CD4-positive, alpha-beta T cell (primary cell): ENCODE measurements at regions not wholly inside any gene's neighbourhood (a gene's known extent, or its start where the extent isn't known, plus 50 kb on each side); places are given as distances from the start of the nearest gene placed in this dataset.

Source experiments
- ATAC-seq: fragments of 200-7000 bp; cut with Tn5 transposase; one replicate; pipeline ENCODE4 v1.10.0; 2022; ENCODE audit warnings: mild to moderate bottlenecking; ENCODE audit not compliant: poor library complexity
- CTCF ChIA-PET: fragments of 350-600 bp; sonication (Branson Sonifier 250); formaldehyde crosslinking; loops from one replicate; lab custom pipeline; 2021; ENCODE audit warnings: antibody characterized with exemption, inconsistent platforms; lab: Charles Lee
- POLR2A ChIA-PET: fragments of 350-600 bp; sonication (Branson Sonifier 250); formaldehyde crosslinking; loops from one replicate; lab custom pipeline; 2021; ENCODE audit warnings: antibody characterized with exemption, inconsistent platforms; lab: Charles Lee
- DNase-seq, 14 experiments: peaks; one replicate each; pipeline ENCODE4 v3.0.0-alpha.2; 2013 to 2020; ENCODE audit warnings: mixed read lengths in 2 of 14
- H3K27ac ChIP-seq, 2 donors: one replicate each; pipeline versions ENCODE4 v1.5.1 to v1.7.0; 2013; ENCODE audit warnings: low read length in 2 of 2, low read depth in 1 of 2, mild to moderate bottlenecking in 1 of 2
- H3K27me3 ChIP-seq, 2 experiments: 1 replicate in 1 of 2; 2 replicates in 1 of 2; pipeline versions ENCODE4 v1.6.1 to v1.7.0; 2013; ENCODE audit warnings: low read length in 2 of 2, control low read depth in 1 of 2, mild to moderate bottlenecking in 1 of 2, moderate library complexity in 1 of 2; ENCODE audit not compliant: insufficient read depth in 2 of 2, control insufficient read depth in 1 of 2
- H3K36me3 ChIP-seq: one replicate; pipeline ENCODE4 v1.6.1; 2013; ENCODE audit warnings: low read length, control low read depth; ENCODE audit not compliant: insufficient read depth
- H3K4me1 ChIP-seq: one replicate; pipeline ENCODE4 v1.6.1; 2013; ENCODE audit warnings: low read length, control low read depth; ENCODE audit not compliant: insufficient read depth
- H3K4me3 ChIP-seq: one replicate; pipeline ENCODE4 v1.5.1; 2013; ENCODE audit warnings: mild to moderate bottlenecking, low read length, moderate library complexity
- H3K9me3 ChIP-seq, 2 experiments: 1 replicate in 1 of 2; 2 replicates in 1 of 2; pipeline versions ENCODE4 v1.6.1 to v1.7.0; 2013; ENCODE audit warnings: low read length in 2 of 2, mild to moderate bottlenecking in 2 of 2, control low read depth in 1 of 2, moderate library complexity in 1 of 2; ENCODE audit not compliant: control insufficient read depth in 1 of 2, insufficient read depth in 1 of 2
- H3K27ac Mint-ChIP-seq: one replicate; pipeline ENCODE4 v1.8.0; 2020; ENCODE audit warnings: mixed read lengths
- H3K27me3 Mint-ChIP-seq: one replicate; pipeline ENCODE4 v1.8.0; 2021; ENCODE audit warnings: mixed read lengths
- H3K36me3 Mint-ChIP-seq: one replicate; pipeline ENCODE4 v1.8.0; 2021; ENCODE audit warnings: low read depth, mixed read lengths
- H3K4me1 Mint-ChIP-seq: one replicate; pipeline ENCODE4 v1.8.0; 2021; ENCODE audit warnings: low read depth, mixed read lengths
- H3K4me3 Mint-ChIP-seq: one replicate; pipeline ENCODE4 v1.8.0; 2020; ENCODE audit warnings: mild to moderate bottlenecking, mixed read lengths
- H3K9me3 Mint-ChIP-seq: one replicate; pipeline ENCODE4 v1.8.0; 2020; ENCODE audit warnings: mixed read lengths
- CTCF ChIP-seq: fragments of 200-600 bp; IDR thresholded peaks from one replicate; pipeline ENCODE4 v1.8.0; 2022; ENCODE audit warnings: antibody characterized with exemption, mild to moderate bottlenecking
- intact Hi-C, 2 experiments: fragments of 100-400 bp; cut with DNase I in 1 of 2; cut with micrococcal nuclease in 1 of 2; formaldehyde crosslinking; loops; one replicate each; pipeline versions ENCODE4 v1.15.1 to v1.9.0; 2023 to 2025; cut with DNase I, micrococcal nuclease

DNA sequence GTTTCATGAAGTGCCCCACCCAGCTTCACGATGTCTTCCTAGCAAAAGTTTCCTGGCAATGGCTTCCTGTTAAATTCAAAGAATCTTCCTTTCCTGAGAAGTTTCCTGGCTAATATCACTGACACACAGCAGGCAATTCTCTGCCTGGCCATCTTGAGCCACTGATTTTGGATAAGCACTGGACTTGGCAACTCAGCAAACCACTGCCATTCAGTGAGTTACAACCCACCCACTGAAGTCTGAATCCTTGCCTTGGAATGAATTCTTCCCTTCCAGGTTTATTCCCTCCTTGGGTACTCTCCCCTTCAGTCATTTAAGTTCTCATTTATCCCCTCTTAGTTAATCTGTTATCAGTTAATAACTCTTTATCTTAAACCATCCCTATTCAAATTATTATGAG lies 426.0 kb downstream of the MBD2 start:
- ChIA-PET POLR2A (no interaction called here), CTCF (no interaction called here)
- DNase-seq (no peak), ATAC-seq (no peak)
- intact Hi-C loops, result no loop called here
- H3K36me3 Mint-ChIP-seq, result no peaks in the 10 kb centered on the region
- Histone ChIP-seq H3K27ac (no peak overlapping the region), H3K4me3 (no peak overlapping the region), H3K36me3 (no peaks in the 10 kb centered on the region), H3K9me3 (no peaks in the 10 kb centered on the region), H3K27me3 (no peaks in the 10 kb centered on the region), H3K4me1 (no peaks in the 10 kb centered on the region)
- H3K27ac Mint-ChIP-seq, result no peak overlapping the region
- H3K9me3 Mint-ChIP-seq, result no peaks in the 10 kb centered on the region
- no peaks in the 10 kb centered on the region for H3K4me1 Mint-ChIP-seq
- no peaks in the 10 kb centered on the region for H3K27me3 Mint-ChIP-seq
- TF ChIP-seq CTCF, result no peak
- H3K4me3 Mint-ChIP-seq, result no peak overlapping the region

DNA sequence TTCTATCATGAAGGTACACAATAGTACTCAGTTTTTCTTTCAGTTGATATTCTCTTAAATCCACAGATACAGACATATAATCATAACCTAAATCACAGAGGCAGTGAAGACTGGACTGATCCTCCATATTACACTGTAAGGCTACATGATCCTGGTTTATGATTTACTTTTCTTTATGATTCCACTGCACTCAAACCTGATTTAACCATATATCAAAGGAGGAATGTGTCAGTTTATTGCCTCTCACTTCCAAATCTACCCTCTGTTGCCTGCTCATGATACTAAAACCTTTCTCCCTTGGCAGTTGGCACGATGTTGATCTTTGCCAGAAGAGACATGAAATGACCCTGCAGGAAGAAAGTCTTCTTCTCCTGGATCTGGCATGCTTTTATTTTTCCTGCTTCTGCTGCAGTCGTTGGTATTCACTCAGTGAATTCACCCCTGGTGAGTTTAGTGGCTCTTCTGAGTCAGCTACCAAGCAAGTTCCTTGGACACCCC lies 426.4 kb downstream of the MBD2 start:
- no peak overlapping the region for H3K27ac ChIP-seq
- H3K9me3 Mint-ChIP-seq, result no peaks in the 10 kb centered on the region
- H3K4me3 ChIP-seq, result no peak overlapping the region
- H3K9me3 ChIP-seq, result no peaks in the 10 kb centered on the region
- CTCF ChIA-PET, result no interaction called here
- intact Hi-C loops, result no loop called here
- no peak for TF ChIP-seq CTCF
- H3K36me3 Mint-ChIP-seq, result no peaks in the 10 kb centered on the region
- H3K36me3 ChIP-seq, result no peaks in the 10 kb centered on the region
- no peak overlapping the region for H3K4me3 Mint-ChIP-seq
- POLR2A ChIA-PET, result no interaction called here
- DNase-seq (no peak), ATAC-seq (no peak)
- H3K4me1 Mint-ChIP-seq, result no peaks in the 10 kb centered on the region
- no peak overlapping the region for H3K27ac Mint-ChIP-seq
- H3K27me3 ChIP-seq, result no peaks in the 10 kb centered on the region
- no peaks in the 10 kb centered on the region for H3K27me3 Mint-ChIP-seq
- no peaks in the 10 kb centered on the region for H3K4me1 ChIP-seq

DNA sequence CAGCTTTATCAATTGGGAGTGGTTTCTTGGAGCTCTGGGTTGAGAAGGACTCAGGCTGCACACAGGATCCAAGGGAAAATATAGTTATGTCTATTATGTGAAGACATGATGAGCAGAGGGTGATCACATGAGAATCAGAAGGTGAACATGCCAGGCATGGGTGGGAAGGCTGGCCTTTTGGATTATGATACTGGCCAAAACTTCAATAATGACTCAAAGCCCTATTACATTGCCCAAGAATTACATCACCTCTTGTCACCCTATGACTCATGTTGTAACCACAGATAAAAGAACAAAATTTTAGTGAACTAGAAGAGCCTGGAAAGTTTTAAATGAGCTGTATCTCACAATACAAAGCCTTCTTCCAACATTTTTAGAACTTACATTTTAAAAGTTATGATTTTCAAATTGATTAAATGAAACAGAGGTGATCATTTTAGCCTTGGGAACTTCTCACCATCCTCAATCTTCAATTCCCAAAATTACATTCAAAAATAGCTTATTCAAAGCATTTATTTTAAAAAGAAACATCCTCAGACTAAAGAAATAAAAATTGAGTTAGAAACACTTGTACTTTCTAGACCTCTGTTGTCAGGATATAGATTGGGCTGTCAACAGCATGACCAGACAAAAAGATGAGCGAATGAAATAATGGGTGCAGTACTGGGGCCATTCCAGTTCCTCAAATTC lies 428.3 kb downstream of the MBD2 start:
- ChIA-PET POLR2A (no interaction called here), CTCF (no interaction called here)
- TF ChIP-seq CTCF, result no peak
- H3K27ac ChIP-seq, result no peak overlapping the region
- H3K27me3 ChIP-seq, result no peaks in the 10 kb centered on the region
- no peaks in the 10 kb centered on the region for H3K36me3 ChIP-seq
- no peaks in the 10 kb centered on the region for H3K4me1 ChIP-seq
- Mint-ChIP-seq H3K27me3 (no peaks in the 10 kb centered on the region), H3K9me3 (no peaks in the 10 kb centered on the region), H3K4me3 (no peak overlapping the region), H3K36me3 (no peaks in the 10 kb centered on the region), H3K27ac (no peak overlapping the region), H3K4me1 (no peaks in the 10 kb centered on the region)
- no peak for DNase-seq
- no peak overlapping the region for H3K4me3 ChIP-seq
- H3K9me3 ChIP-seq, result no peaks in the 10 kb centered on the region
- intact Hi-C loops, result no loop called here
- no peak for ATAC-seq
